ENCODE measurements at regions not wholly inside any gene's neighbourhood (a gene's known extent, or its start where the extent isn't known, plus 50 kb on each side); places are given as distances from the start of the nearest gene placed in this dataset.

DNA sequence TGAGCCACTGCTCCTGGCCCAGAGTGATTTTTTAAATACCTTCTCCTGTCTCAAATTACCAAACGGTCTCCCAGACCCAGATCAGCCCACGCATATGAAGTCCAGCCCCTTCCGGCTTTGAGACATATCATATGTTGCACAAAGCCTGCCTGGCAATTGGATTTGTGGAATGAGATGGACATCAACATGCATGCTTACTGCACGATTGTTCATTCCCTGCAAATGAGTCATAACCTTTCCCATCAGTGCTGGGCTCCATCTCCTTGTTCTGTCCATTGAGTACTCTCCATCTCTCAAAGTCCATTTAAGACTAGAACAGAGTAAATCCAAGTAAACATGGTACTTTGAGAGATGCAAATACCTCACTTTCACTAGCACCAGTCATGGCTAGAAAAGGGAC, 612.2 kb upstream of the USP24 start:
- TF ChIP-seq CTCF (conservative IDR thresholded peaks at IDR 0.05; ENCODE audit: low read length): no peak
- no peak for TF ChIP-seq EZH2phosphoT487 (IDR thresholded peaks at IDR 0.05; ENCODE audit: borderline replicate concordance)

Data from Loucy (cell line).